ENCODE measurements at regions not wholly inside any gene's neighbourhood (a gene's known extent, or its start where the extent isn't known, plus 50 kb on each side); places are given as distances from the start of the nearest gene placed in this dataset.

GRCh38 chr2:49210191-49210590 lies 55.9 kb upstream of the FSHR start:
- no peak for DNase-seq (ENCODE audit: extremely low read depth, insufficient read length)

GRCh38 chr2:49207204-49207603 lies 52.9 kb upstream of the FSHR start:
- no peaks in the 10 kb centered on the region for H3K27me3 ChIP-seq (replicated peaks; ENCODE audit: control insufficient read depth, insufficient read depth, low read length)
- H3K36me3 ChIP-seq (ENCODE audit: control insufficient read depth, insufficient read depth, low read length): no peaks in the 10 kb centered on the region
- no peak for DNase-seq (ENCODE audit: extremely low read depth, insufficient read length)
- no peak for TF ChIP-seq CTCF (IDR thresholded peaks at IDR 0.05; ENCODE audit: insufficient read depth, low read length, poor library complexity, severe bottlenecking)
- no peak overlapping the region for H3K4me3 ChIP-seq (replicated peaks; ENCODE audit: low read depth, low read length)

More at GRCh38 chr2:49210191-49210590, 55.9 kb upstream of the FSHR start:
- no peak for TF ChIP-seq CTCF (IDR thresholded peaks at IDR 0.05; ENCODE audit: insufficient read depth, low read length, poor library complexity, severe bottlenecking)
- Histone ChIP-seq H3K4me3 (replicated peaks; ENCODE audit: low read depth, low read length) (no peak overlapping the region), H3K36me3 (ENCODE audit: control insufficient read depth, insufficient read depth, low read length) (no peaks in the 10 kb centered on the region), H3K27me3 (replicated peaks; ENCODE audit: control insufficient read depth, insufficient read depth, low read length) (no peaks in the 10 kb centered on the region)

All from GM06990 (cell line).